HCEC 1CT (cell line): ENCODE measurements at regions not wholly inside any gene's neighbourhood (a gene's known extent, or its start where the extent isn't known, plus 50 kb on each side); places are given as distances from the start of the nearest gene placed in this dataset.
"Not testable (repeated sequence)": the region's sequence is repeated elsewhere in the genome, so short reads cannot be mapped to it uniquely, and the experiment has no call there.

Experiments
- DNase-seq: peaks from one replicate; pipeline ENCODE4 v3.0.0-alpha.2; 2017

GRCh38 chr10:122780391-122780790 lies 65.3 kb downstream of the CUZD1 start:
- DNase-seq, result peak; percentile 13

GRCh38 chr10:122779924-122780323 lies 65.7 kb downstream of the CUZD1 start:
- no peak for DNase-seq

GRCh38 chr10:122777515-122778059 lies 68.1 kb downstream of the CUZD1 start:
- DNase-seq, result no peak

GRCh38 chr10:122774231-122774630 lies 71.4 kb downstream of the CUZD1 start:
- DNase-seq, result no peak

- DNase-seq, result not testable (repeated sequence)
Measured at GRCh38 chr10:122771404-122771803, 71.8 kb upstream of the C10orf120 start.

- DNase-seq, result no peak
Measured at GRCh38 chr10:122768389-122768745, 68.7 kb upstream of the C10orf120 start.

- no peak for DNase-seq
Measured at GRCh38 chr10:122767621-122768388, 68.2 kb upstream of the C10orf120 start.

- no peak for DNase-seq
Measured at GRCh38 chr10:122765412-122765811, 65.8 kb upstream of the C10orf120 start.

GRCh38 chr10:122756656-122757055 lies 57.0 kb upstream of the C10orf120 start:
- DNase-seq, result no peak

GRCh38 chr10:122754491-122755235 lies 55.0 kb upstream of the C10orf120 start:
- no peak for DNase-seq

GRCh38 chr10:122749886-122750285 lies 50.2 kb upstream of the C10orf120 start:
- DNase-seq, result no peak
